GM13977 (cell line): ENCODE measurements at regions not wholly inside any gene's neighbourhood (a gene's known extent, or its start where the extent isn't known, plus 50 kb on each side); places are given as distances from the start of the nearest gene placed in this dataset.

Experiments used
- DNase-seq: peaks from one replicate; pipeline ENCODE4 v3.0.0; 2012; ENCODE audit warnings: low spot score
- in situ Hi-C: fragments of 300-500 bp; cut with MboI; formaldehyde crosslinking; loops from one replicate; pipeline ENCODE4 v1.12.0; 2022; ENCODE audit warnings: low sequenced_read_pairs, low pct_unique_long_range_greater_than_20kb, mixed read lengths, inconsistent platforms; ENCODE audit not compliant: unreplicated experiment
- TF ChIP-seq, protein P1 (sequence below): IDR thresholded peaks from 2 replicates; pipeline ENCODE4 v1.5.1; 2012; ENCODE audit warnings: mild to moderate bottlenecking, control low read depth; ENCODE audit not compliant: insufficient read depth; ENCODE audit errors: extremely low read depth, missing control alignments

DNA sequence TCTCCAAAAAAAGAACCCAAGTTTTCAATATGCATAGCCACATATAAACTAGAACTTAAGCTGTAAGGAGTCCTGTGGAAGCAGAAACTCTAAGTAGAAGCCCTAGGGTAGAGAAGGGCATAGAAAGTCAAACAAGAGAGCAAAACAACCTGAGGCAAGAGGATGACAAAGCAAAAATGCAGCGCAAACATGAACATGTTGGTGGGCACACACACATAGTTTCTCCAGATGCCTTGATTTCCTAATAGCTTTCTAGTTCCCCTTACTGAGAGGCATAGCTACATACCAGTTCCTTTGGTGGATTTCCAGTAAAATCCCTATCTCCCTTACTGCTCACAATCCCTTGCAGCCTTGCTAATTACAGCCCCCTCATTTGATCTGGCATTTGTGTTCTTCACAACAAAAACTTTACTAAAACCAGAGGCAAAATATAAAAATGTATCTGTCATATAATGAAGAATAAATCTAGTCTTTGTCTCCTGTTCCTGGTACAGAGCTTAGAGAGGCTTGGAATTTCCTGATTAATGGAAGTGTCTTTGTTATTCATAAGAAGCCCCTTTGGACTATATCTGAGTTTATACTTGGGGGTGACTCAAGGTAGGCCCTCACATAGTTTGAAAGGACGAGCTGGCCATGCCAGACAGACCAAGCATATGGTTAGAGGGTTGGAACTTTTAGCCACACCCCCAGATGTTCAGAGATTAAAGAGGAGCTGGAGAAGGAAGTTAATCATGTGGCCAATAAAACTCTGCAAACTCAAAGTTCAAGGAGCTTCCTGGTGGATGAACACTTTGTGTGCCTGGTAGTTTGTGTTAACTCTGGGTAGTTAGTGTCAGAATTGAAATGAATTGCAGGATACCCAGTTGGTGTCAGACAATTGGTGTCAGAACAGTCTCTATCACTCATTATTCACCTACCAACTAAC lies 52.7 kb upstream of the ZCCHC13 start:
- DNase-seq: no peak
- in situ Hi-C loops: no loop called here
- TF ChIP-seq, protein P1, sequence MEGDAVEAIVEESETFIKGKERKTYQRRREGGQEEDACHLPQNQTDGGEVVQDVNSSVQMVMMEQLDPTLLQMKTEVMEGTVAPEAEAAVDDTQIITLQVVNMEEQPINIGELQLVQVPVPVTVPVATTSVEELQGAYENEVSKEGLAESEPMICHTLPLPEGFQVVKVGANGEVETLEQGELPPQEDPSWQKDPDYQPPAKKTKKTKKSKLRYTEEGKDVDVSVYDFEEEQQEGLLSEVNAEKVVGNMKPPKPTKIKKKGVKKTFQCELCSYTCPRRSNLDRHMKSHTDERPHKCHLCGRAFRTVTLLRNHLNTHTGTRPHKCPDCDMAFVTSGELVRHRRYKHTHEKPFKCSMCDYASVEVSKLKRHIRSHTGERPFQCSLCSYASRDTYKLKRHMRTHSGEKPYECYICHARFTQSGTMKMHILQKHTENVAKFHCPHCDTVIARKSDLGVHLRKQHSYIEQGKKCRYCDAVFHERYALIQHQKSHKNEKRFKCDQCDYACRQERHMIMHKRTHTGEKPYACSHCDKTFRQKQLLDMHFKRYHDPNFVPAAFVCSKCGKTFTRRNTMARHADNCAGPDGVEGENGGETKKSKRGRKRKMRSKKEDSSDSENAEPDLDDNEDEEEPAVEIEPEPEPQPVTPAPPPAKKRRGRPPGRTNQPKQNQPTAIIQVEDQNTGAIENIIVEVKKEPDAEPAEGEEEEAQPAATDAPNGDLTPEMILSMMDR: no peak

DNA sequence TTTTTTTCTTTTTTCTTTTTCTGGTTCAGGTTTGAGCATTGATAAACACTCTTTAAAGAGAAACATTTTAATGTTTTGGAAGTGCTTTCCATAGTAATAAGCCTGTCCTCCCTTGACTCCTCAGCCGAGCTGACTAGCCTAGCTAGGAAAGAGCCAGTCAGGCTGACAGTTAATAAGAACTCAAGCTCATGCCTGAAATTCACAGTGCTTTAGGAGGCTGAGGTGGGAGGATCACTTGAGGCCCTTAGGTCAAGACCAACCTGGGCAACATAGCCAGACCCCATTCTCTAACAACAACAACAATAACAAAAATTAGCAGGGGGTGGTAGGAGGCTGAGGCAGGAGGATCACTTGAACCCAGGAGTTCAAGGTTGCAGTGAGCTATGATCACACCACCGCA lies 53.4 kb upstream of the ZCCHC13 start:
- TF ChIP-seq, protein P1: no peak
- no peak for DNase-seq
- in situ Hi-C loops: no loop called here

DNA sequence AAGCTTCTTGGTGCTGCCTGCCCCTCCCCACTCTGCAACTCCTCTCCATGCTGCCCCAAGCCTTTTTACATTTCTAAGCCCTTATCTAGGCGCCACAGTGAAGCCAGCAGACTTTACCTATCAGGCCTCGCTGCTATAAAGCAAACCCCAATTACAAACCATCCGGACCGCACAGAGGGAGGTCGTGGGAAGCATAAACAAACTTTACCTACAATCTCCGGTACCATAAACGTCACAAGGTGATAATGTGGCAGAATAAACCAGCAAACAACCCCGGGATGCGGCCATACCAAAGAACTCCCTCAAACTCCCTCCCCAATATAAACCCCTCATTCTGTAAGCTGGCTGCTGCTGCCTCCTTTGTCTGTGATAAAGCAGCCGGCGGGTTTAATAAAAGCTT lies 54.0 kb upstream of the ZCCHC13 start:
- TF ChIP-seq, protein P1: no peak
- in situ Hi-C loops: no loop called here
- no peak for DNase-seq

DNA sequence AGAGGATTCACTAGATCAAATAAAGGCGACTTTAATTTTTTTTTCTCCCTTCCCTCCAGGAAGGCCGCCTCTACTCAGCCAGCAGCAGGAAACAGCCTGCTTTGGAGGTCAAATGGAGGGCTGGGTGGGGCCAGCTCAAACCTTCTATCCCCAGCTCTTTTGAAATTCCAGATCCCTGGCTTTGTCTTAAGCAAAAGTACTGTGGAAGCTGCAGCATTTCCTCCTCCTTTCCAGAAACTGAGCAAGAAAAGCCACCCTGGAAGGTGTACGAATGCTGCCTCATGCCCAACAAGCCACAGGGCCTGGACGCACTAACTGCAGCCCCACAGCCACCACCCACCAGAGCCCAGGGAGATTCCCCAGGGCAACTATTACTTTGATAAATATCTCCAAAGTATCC lies 55.1 kb upstream of the ZCCHC13 start:
- TF ChIP-seq, protein P1: no peak
- in situ Hi-C loops: no loop called here
- DNase-seq: no peak

DNA sequence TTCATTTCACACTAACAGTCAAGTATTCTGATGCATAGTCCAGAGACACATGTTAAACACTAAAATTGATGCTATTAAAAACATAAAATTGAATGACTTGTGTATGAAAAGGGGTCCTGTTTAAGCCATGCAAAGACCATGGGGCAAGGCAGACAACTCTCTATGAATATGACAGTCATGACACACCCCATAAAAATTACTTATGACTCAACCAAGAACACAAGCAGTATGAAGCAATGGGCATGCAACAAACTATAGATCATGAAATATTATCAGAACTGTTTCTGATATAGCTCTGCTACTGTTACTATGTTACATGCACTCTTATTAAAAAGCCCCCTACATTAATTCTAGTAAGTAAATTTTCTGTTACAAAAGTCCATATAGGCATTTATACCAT lies 57.5 kb upstream of the ZCCHC13 start:
- DNase-seq: no peak

DNA sequence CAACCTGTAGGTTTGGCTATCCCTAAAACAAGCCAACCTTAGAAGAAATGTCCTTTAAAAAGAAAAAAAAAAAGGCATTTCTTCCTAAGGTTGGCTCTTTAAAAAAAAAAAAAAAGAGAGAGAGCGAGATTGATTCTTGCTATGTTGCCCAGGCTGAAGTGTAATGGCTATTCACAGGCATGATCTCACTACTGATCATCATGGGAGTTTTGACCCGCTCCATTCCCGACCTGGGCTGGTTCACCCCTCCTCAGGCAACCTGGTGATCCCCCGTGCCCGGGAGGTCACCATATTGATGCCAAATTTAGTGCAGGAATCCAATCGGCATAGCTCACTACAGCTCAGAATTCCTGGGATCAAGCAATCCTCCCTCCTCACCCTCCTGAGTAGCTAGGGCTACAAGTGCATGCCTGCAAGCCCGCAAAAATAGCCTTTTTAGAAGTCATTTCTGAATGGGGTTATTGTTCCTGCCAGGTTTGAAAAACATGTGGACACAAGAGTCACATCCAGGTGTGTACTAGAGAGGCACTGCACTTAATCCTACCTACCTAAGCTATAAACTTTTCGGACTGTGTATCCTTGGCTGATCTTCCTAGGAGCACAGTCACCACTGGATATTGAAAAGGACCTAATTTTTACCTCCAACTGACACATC lies 61.4 kb upstream of the ZCCHC13 start:
- TF ChIP-seq, protein P1: no peak
- in situ Hi-C loops: no loop called here
- DNase-seq: no peak

More for the DNA sequence above, 57.5 kb upstream of the ZCCHC13 start:
- TF ChIP-seq, protein P1: no peak
- in situ Hi-C loops: no loop called here
